AG08396 (cell line): ENCODE measurements at regions not wholly inside any gene's neighbourhood (a gene's known extent, or its start where the extent isn't known, plus 50 kb on each side); places are given as distances from the start of the nearest gene placed in this dataset.
"Not testable (repeated sequence)": the region's sequence is repeated elsewhere in the genome, so short reads cannot be mapped to it uniquely, and the experiment has no call there.

Source experiments
- DNase-seq: peaks from one replicate; pipeline ENCODE4 v3.0.0; 2012; ENCODE audit warnings: low spot score, mixed read lengths

- no peak for DNase-seq
These were observed 859.9 kb downstream of the KCNJ2 start for GRCh38 chr17:71029246-71029645.

DNA sequence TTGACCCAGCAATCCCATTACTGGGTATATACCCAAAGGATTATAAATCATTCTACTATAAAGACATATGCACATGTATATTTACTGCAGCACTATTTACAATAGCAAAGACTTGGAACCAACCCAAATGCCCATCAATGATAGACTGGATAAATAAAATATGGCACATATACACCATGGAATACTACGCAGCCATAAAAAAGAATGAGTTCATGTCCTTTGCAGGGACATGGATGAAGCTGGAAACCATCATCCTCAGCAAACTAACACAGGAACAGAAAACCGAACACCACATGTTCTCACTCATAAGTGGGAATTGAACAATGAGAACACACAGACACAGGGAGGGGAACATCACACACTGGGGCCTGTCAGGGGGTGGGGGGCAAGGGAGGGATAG lies 862.0 kb downstream of the KCNJ2 start:
- DNase-seq: not testable (repeated sequence)

GRCh38 chr17:71032746-71033273 lies 863.5 kb downstream of the KCNJ2 start:
- DNase-seq: no peak

DNA sequence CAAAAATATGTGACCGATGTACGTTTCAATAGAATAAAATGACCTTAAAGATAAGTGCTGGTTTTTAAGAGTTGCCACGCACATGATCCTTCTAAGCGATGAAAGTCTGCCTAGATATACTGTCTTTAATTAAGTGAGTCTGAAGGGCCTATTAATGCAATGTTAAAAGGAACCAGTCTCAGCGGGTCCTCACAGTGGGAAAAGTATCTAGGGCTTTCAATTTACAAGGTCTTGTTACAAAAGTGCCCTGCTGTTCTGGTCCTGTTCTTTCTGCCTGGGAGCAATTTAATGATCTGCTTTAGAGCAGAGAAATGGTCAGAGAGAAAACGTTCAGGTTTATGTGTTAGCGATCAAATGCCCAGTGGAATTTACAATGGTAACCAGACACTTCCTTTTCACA lies 864.0 kb downstream of the KCNJ2 start:
- DNase-seq: no peak

DNA sequence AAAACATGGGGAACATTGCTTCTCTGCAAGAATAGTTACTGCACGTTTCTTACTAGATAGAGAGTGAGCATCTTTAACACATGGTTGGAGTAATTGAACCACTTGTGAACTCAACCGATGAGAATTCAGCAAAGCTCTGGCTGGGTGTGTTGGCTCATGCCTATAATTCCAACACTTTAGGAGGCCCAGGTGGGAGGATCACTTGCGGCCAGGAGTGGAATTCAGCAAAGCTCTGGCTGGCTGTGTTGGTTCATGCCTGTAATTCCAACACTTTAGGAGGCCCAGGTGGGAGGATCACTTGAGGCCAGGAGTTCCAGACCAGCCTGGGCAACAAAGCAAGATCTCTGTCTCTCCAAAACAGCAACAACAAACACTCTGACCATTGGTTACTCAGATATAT lies 865.9 kb downstream of the KCNJ2 start:
- no peak for DNase-seq

- no peak for DNase-seq
These were observed 868.1 kb downstream of the KCNJ2 start for GRCh38 chr17:71037386-71037785.

DNA sequence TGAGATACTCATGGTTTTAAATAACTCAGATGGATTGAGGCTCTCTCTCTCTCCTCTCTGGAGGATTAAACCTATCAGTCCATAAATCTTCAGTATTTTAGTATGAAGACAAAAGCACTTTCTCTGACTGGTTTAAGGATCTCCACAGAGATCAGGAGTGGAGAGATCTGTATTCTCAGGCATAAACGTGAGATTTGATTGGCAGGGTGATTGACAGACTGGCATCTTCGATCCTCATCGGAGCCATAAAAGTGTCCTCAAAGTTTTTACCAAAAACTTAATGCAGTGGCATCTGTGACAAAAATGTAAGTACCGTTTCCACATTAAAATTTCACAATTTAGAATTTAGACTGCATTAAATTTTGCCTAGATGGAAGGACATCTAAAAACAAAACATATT lies 870.1 kb downstream of the KCNJ2 start:
- DNase-seq: no peak

DNA sequence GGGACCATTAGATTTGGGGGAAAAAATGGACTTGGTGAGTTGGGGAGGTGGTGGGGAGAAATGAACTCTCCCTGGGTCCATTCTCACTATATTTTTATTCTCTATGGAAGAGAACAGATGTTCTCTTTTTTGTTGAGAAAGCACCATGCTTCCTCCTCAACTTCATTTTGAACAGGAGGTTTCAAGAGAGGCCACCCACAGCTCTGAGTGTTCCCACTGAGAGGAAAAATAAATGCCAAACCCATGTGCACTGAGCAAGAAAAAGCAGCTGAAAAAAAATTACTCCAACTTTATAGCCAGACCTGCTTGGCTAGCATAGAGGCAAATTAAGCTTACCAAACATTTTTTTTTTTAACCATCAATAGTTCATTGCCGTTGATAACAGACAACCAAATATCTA lies 883.6 kb downstream of the KCNJ2 start:
- no peak for DNase-seq

DNA sequence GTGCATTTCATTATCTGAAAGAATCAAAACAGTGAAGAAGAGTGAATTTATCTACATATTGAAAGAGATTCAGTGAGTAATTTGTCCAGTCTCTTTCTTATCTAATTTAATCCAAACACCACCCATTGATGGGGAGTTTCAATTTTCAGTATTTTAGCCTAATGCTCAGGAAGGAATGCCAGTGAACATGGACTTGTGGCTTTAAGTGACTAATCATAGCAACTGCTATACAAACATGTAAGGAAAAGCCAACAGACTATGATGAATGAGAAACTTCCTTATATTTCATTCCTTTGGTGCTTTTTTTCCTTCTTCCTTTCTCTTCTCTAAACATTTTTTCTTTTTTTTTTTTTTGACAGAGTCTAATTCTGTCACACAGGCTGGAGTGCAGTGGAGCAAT lies 885.8 kb downstream of the KCNJ2 start:
- DNase-seq: peak; percentile 5

- DNase-seq: no peak
These were observed 888.1 kb downstream of the KCNJ2 start for GRCh38 chr17:71057448-71057847.

DNA sequence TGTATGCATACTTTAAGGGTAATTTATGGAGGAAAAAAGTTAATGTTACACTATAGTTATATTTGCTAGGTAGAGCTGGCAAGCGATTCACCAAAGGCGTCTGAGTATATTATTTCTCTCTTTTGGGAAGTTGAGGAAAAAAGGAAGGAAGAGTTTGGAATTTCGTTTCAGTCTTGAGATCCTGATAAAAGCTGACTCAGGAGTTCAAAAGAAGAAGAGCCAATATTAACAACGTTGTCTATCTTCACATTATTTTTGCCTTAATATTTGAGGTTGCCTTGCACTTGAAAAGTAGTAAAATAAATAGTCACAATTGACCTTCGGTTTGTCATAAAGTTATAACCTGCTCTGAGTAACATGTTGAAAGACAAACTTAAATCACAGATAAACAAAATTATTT lies 888.6 kb downstream of the KCNJ2 start:
- no peak for DNase-seq

DNA sequence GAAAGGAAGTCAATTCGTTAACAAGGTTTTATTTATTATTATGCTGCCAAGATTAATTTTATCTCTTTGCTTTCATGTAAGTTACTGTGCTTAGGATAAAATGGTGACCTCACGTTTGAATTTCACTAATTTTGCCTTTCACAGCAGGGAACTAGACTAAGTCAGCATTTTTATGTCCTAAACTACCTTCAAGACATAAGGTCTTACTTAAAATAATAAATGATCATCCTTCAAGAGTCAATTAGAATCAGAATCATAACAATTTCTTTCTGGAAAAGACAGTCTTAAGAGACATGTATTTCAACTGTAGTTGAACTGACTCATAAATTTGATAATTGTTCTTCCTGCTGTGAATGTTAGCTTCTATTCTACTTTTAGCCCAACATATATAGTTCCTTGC lies 893.8 kb downstream of the KCNJ2 start:
- DNase-seq: no peak

- DNase-seq: no peak
These were observed 894.2 kb downstream of the KCNJ2 start for GRCh38 chr17:71063559-71063958.

- DNase-seq: no peak
These were observed 898.5 kb downstream of the KCNJ2 start for GRCh38 chr17:71067669-71068407.

- DNase-seq: no peak
These were observed 899.0 kb downstream of the KCNJ2 start for GRCh38 chr17:71068408-71068750.

- no peak for DNase-seq
These were observed 901.7 kb downstream of the KCNJ2 start for GRCh38 chr17:71071041-71071440.

DNA sequence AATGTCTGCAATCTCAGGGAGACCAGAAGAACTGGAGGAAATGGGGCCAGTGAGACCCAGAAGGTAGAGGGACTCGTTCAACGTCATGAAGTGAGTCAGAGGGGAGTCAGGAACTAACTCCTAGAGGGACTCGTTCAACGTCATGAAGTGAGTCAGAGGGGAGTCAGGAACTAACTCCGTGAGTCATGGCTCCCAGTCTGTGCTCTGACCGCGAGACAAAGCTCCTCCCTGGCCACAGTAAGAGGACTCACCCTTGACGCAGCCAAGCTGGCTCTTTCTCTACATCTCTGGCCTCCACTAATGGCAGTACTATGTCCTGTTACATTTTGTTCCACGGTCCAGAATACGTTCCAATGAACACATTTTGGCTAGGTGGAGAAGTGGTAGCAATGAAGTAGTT lies 902.5 kb downstream of the KCNJ2 start:
- DNase-seq: peak; percentile 89

GRCh38 chr17:71080937-71081336 lies 911.6 kb downstream of the KCNJ2 start:
- DNase-seq: no peak

DNA sequence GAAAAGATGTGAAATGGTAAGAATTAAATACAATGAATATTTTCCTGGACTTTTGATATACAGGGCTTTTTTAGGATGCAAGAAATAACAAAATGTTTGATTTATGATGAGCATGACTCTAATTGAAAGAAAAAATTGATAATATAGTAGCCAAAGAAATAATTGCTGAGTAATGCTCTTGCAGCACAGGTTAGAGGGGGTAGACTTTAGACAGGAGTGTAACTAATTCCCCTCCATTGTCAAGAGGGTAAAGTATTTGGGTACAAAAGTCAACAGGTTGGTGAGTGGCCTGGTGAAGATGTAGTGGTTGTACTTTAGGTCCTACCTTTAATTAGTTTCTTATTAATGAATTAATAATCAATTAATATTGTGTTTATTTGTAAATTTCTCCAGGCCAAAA lies 912.3 kb downstream of the KCNJ2 start:
- DNase-seq: no peak

GRCh38 chr17:71084219-71084618 lies 914.9 kb downstream of the KCNJ2 start:
- peak; percentile 14 for DNase-seq

DNA sequence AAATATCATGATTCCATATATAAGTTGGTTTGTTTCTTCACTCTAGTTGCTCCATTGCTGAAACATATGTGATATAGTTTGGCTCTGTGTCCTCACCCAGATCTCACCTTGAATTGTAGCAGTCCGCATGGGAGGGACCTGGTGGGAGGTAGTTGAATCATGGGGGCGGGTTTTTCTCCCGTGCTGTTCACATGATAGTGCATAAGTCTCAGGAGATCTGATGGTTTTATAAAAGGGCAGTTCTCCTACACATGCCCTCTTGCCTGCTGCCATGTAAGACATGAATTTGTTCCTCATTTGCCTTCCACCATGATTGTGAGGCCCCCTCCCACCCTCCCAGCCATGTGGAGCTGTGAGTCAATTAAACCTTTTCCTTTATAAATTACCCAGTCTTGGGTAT lies 915.5 kb downstream of the KCNJ2 start:
- DNase-seq: no peak

GRCh38 chr17:71085238-71086033 lies 916.1 kb downstream of the KCNJ2 start:
- peak; percentile 6 for DNase-seq

GRCh38 chr17:71089431-71089830 lies 920.1 kb downstream of the KCNJ2 start:
- no peak for DNase-seq

- no peak for DNase-seq
These were observed 928.7 kb downstream of the KCNJ2 start for GRCh38 chr17:71098071-71098470.
